WTC11 (cell line): ENCODE measurements at regions not wholly inside any gene's neighbourhood (a gene's known extent, or its start where the extent isn't known, plus 50 kb on each side); places are given as distances from the start of the nearest gene placed in this dataset.

Experiments
- ATAC-seq: fragments of 200-7000 bp; cut with Tn5 transposase; 2 replicates; pipeline ENCODE4 v1.10.0; 2021; ENCODE audit warnings: mild to moderate bottlenecking, moderate library complexity
- CTCF ChIA-PET: fragments of 300-600 bp; sonication (Branson Sonifier 250); formaldehyde crosslinking; loops from one replicate; lab custom pipeline; 2021; ENCODE audit warnings: antibody characterized with exemption; lab: Charles Lee
- POLR2A ChIA-PET: fragments of 350-600 bp; sonication (Branson Sonifier 250); formaldehyde crosslinking; loops from one replicate; lab custom pipeline; 2021; ENCODE audit warnings: antibody characterized with exemption; lab: Charles Lee
- DNase-seq: peaks from one replicate; pipeline ENCODE4 v3.0.0; 2021; ENCODE audit warnings: low spot score
- H3K27ac Mint-ChIP-seq: 2 replicates; pipeline ENCODE4 v1.8.0; 2021; ENCODE audit warnings: mixed read lengths
- H3K27me3 Mint-ChIP-seq: 2 replicates; pipeline ENCODE4 v1.8.0; 2021; ENCODE audit warnings: low read depth, mild to moderate bottlenecking, moderate library complexity, mixed read lengths
- H3K36me3 Mint-ChIP-seq: 2 replicates; pipeline ENCODE4 v1.8.0; 2021; ENCODE audit warnings: mixed read lengths
- H3K4me1 Mint-ChIP-seq: 2 replicates; pipeline ENCODE4 v1.8.0; 2022; ENCODE audit warnings: mixed read lengths
- H3K4me3 Mint-ChIP-seq: 2 replicates; pipeline ENCODE4 v1.8.0; 2021; ENCODE audit warnings: mild to moderate bottlenecking, moderate library complexity, mixed read lengths
- H3K9me3 Mint-ChIP-seq: 2 replicates; pipeline ENCODE4 v1.8.0; 2021; ENCODE audit warnings: mixed read lengths
- AFF4 ChIP-seq: sonication (generic); formaldehyde crosslinking; IDR thresholded peaks from 2 replicates; pipeline ENCODE4 v1.8.1; 2023; ENCODE audit warnings: mild to moderate bottlenecking, missing genetic modification reagents, borderline replicate concordance
- ATF2 ChIP-seq: sonication (generic); formaldehyde crosslinking; IDR thresholded peaks from 2 replicates; pipeline ENCODE4 v1.8.1; 2022; ENCODE audit warnings: low read depth, missing genetic modification reagents, borderline replicate concordance
- CBFB ChIP-seq: sonication (generic); formaldehyde crosslinking; IDR thresholded peaks from 2 replicates; pipeline ENCODE4 v1.8.1; 2022; ENCODE audit warnings: mild to moderate bottlenecking, low read depth, missing genetic modification reagents
- CREB1 ChIP-seq: sonication (generic); formaldehyde crosslinking; IDR thresholded peaks from 2 replicates; pipeline ENCODE4 v1.8.0; 2023; ENCODE audit warnings: mild to moderate bottlenecking, missing genetic modification reagents
- CTCF ChIP-seq: fragments of 200-600 bp; IDR thresholded peaks from 2 replicates; pipeline ENCODE4 v1.8.0; 2022; ENCODE audit warnings: antibody characterized with exemption
- E2F1 ChIP-seq: sonication (generic); formaldehyde crosslinking; IDR thresholded peaks from 2 replicates; pipeline ENCODE4 v1.8.0; 2022; ENCODE audit warnings: mild to moderate bottlenecking, missing genetic modification reagents
- ESRRA ChIP-seq: sonication (generic); formaldehyde crosslinking; IDR thresholded peaks from 2 replicates; pipeline ENCODE4 v1.8.1; 2022; ENCODE audit warnings: mild to moderate bottlenecking, missing genetic modification reagents, borderline replicate concordance
- GABPB1 ChIP-seq: sonication (generic); formaldehyde crosslinking; IDR thresholded peaks from 2 replicates; pipeline ENCODE4 v1.8.1; 2023; ENCODE audit warnings: mild to moderate bottlenecking, missing genetic modification reagents
- HMGA2 ChIP-seq: fragments of 250-450 bp; sonication (Bioruptor Pico); IDR thresholded peaks from 2 replicates; pipeline ENCODE4 v1.4.0; 2021; ENCODE audit warnings: mild to moderate bottlenecking, moderate library complexity
- IRF1 ChIP-seq: sonication (generic); formaldehyde crosslinking; IDR thresholded peaks from 2 replicates; pipeline ENCODE4 v1.8.0; 2023; ENCODE audit warnings: missing genetic modification reagents
- IRF2 ChIP-seq: sonication (generic); formaldehyde crosslinking; IDR thresholded peaks from 2 replicates; pipeline ENCODE4 v1.8.0; 2022; ENCODE audit warnings: low read depth, missing genetic modification reagents, borderline replicate concordance
- NFE2L1 ChIP-seq: sonication (generic); formaldehyde crosslinking; IDR thresholded peaks from 2 replicates; pipeline ENCODE4 v1.8.1; 2023; ENCODE audit warnings: missing genetic modification reagents
- NR3C1 ChIP-seq: sonication (generic); formaldehyde crosslinking; conservative IDR thresholded peaks from 2 replicates; pipeline ENCODE4 v1.8.1; 2023; ENCODE audit warnings: low read depth, mild to moderate bottlenecking, missing genetic modification reagents
- PRRX2 ChIP-seq: fragments of 250-450 bp; sonication (Bioruptor Pico); IDR thresholded peaks from 2 replicates; pipeline ENCODE4 v1.8.0; 2021; ENCODE audit warnings: mild to moderate bottlenecking
- TCF7 ChIP-seq: sonication (generic); formaldehyde crosslinking; IDR thresholded peaks from 2 replicates; pipeline ENCODE4 v1.8.0; 2022; ENCODE audit warnings: mild to moderate bottlenecking, low read depth, missing genetic modification reagents, moderate library complexity
- TEAD4 ChIP-seq: sonication (generic); formaldehyde crosslinking; IDR thresholded peaks from 2 replicates; pipeline ENCODE4 v1.8.0; 2022; ENCODE audit warnings: mild to moderate bottlenecking, missing genetic modification reagents
- ZBTB21 ChIP-seq: sonication (generic); formaldehyde crosslinking; IDR thresholded peaks from 2 replicates; pipeline ENCODE4 v1.8.1; 2023; ENCODE audit warnings: mild to moderate bottlenecking, missing genetic modification reagents, borderline replicate concordance
- ZBTB43 ChIP-seq: sonication (generic); formaldehyde crosslinking; IDR thresholded peaks from 2 replicates; pipeline ENCODE4 v1.8.1; 2023; ENCODE audit warnings: mild to moderate bottlenecking, missing genetic modification reagents
- ZNF121 ChIP-seq: sonication (generic); formaldehyde crosslinking; IDR thresholded peaks from 2 replicates; pipeline ENCODE4 v1.8.0; 2023; ENCODE audit warnings: missing genetic modification reagents
- ZNF138 ChIP-seq: sonication (generic); formaldehyde crosslinking; conservative IDR thresholded peaks from 2 replicates; pipeline ENCODE4 v1.8.1; 2022; ENCODE audit warnings: mild to moderate bottlenecking, moderate library complexity, missing genetic modification reagents
- ZNF423 ChIP-seq: fragments of 250-450 bp; sonication (Bioruptor Pico); IDR thresholded peaks from 2 replicates; pipeline ENCODE4 v2.1.2; 2022; ENCODE audit warnings: mild to moderate bottlenecking, moderate library complexity
- ZNF512 ChIP-seq: sonication (generic); formaldehyde crosslinking; IDR thresholded peaks from 2 replicates; pipeline ENCODE4 v1.8.1; 2022; ENCODE audit warnings: missing genetic modification reagents, borderline replicate concordance
- ZNF671 ChIP-seq: fragments of 250-450 bp; sonication (Bioruptor Pico); IDR thresholded peaks from 2 replicates; pipeline ENCODE4 v1.8.0; 2021; ENCODE audit warnings: mild to moderate bottlenecking

- ATAC-seq: peak; percentile 95
- Mint-ChIP-seq H3K4me1 (peaks cover 30% of the 10 kb centered on the region), H3K9me3 (peaks cover 14% of the 10 kb centered on the region), H3K27me3 (peaks cover 16% of the 10 kb centered on the region), H3K4me3 (no peak overlapping the region), H3K27ac (no peak overlapping the region), H3K36me3 (peaks cover 4% of the 10 kb centered on the region; the same call in 1 of the 2 replicates)
- 0 out of 2 replicates have a peak, but pooled peaks have one; percentile 22 for TF ChIP-seq CTCF
- peak; percentile 57; the same call in 1 of the 2 replicates for TF ChIP-seq ZBTB43 (CRISPR knock-in tag)
- peak; percentile 83; the same call in 1 of the 2 replicates for TF ChIP-seq ZNF512
- TF ChIP-seq ATF2 (CRISPR knock-in tag): no peak
- no peak for TF ChIP-seq ZNF121 (CRISPR knock-in tag)
- CTCF ChIA-PET: interaction anchor here (0.5 to 2.0 kb wide), 29 partner anchors 8 to 773 kb away, joined by 3 to 15 read pairs (median 4); partner anchors contain the start of gene TBX3
- POLR2A ChIA-PET: interaction anchor here (0.6 to 1.1 kb wide), 2 partner anchors 12 to 641 kb away, joined by 3 to 4 read pairs; no protein-coding TSS in a partner anchor
- peak; percentile 56 for DNase-seq
These were observed 773.1 kb upstream of the TBX3 start for GRCh38 chr12:115456946-115457689.

- Mint-ChIP-seq H3K4me1 (peaks cover 43% of the 10 kb centered on the region), H3K27ac (no peak overlapping the region), H3K9me3 (peaks cover 10% of the 10 kb centered on the region), H3K36me3 (no peaks in the 10 kb centered on the region), H3K4me3 (no peak overlapping the region), H3K27me3 (peaks cover 30% of the 10 kb centered on the region)
- ChIA-PET CTCF (interaction anchor here (0.7 kb wide), 2 partner anchors 11 to 168 kb away, joined by 3 to 5 read pairs; no protein-coding TSS in a partner anchor), POLR2A (no interaction called here)
- DNase-seq: no peak
- no peak for ATAC-seq
- TF ChIP-seq ZNF138 (CRISPR knock-in tag): no peak
- TF ChIP-seq PRRX2: no peak
- no peak for TF ChIP-seq ZNF671 (CRISPR knock-in tag)
- TF ChIP-seq ESRRA (CRISPR knock-in tag): no peak
- TF ChIP-seq CREB1 (CRISPR knock-in tag): no peak
- no peak for TF ChIP-seq TEAD4 (CRISPR knock-in tag)
- no peak for TF ChIP-seq IRF2 (CRISPR knock-in tag)
- TF ChIP-seq AFF4 (CRISPR knock-in tag): no peak
- no peak for TF ChIP-seq HMGA2
- no peak for TF ChIP-seq NR3C1
- no peak for TF ChIP-seq NFE2L1 (CRISPR knock-in tag)
- TF ChIP-seq E2F1: no peak
- TF ChIP-seq ZNF423 (CRISPR knock-in tag): no peak
- TF ChIP-seq GABPB1 (CRISPR knock-in tag): no peak
- TF ChIP-seq TCF7: no peak
- TF ChIP-seq CBFB: no peak
- no peak for TF ChIP-seq IRF1 (CRISPR knock-in tag)
- no peak for TF ChIP-seq ZBTB21 (CRISPR knock-in tag)
These were observed 771.3 kb upstream of the TBX3 start for GRCh38 chr12:115455268-115455681.
